Erythroblast (primary cell): ENCODE measurements at regions not wholly inside any gene's neighbourhood (a gene's known extent, or its start where the extent isn't known, plus 50 kb on each side); places are given as distances from the start of the nearest gene placed in this dataset.

ENCODE experiments used
- GATA1 ChIP-seq: IDR thresholded peaks from 2 replicates; pipeline ENCODE4 v1.6.1; 2011; ENCODE audit warnings: low read depth, mild to moderate bottlenecking, control low read depth, low read length, moderate library complexity
- POLR2A ChIP-seq: IDR thresholded peaks from 2 replicates; pipeline ENCODE4 v1.6.1; 2011; ENCODE audit warnings: mild to moderate bottlenecking, low read length

DNA sequence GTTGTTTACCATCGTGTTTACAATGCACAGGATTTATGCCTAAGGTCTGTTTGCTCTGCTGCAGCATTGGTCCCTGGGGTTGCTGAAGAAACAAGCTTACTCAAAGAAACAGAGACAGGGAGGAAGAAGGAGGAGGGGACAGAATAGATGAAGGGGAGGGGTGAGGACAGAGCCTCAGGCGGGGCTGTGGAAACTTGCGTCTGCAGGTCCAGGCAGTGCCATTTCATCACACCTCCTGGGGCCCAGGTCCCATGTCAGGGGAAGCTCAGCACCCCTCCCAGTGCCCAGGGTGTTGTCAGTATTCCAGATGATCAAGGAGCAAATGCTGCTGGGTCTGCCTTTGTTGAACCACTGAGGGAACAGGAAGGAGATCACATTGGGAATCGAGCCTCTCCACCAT, 1406.8 kb downstream of the TBC1D22A start:
- no peak for TF ChIP-seq POLR2A
- TF ChIP-seq GATA1: no peak
